Endothelial cell of umbilical vein (primary cell): ENCODE measurements at regions not wholly inside any gene's neighbourhood (a gene's known extent, or its start where the extent isn't known, plus 50 kb on each side); places are given as distances from the start of the nearest gene placed in this dataset.

Experiments used
- BruUV-seq: library from RNA; stranded (reverse); fragments of 400-500 nt; replicated peaks from 2 replicates; lab custom pipeline; 2021; lab: Mats Ljungman, UMichigan
- CTCF ChIA-PET: fragments of 300-600, 350-600 bp; sonication (Branson Sonifier 250); formaldehyde crosslinking; loops from one replicate; lab custom pipeline; 2021; ENCODE audit warnings: antibody characterized with exemption, inconsistent platforms; lab: Charles Lee
- POLR2A ChIA-PET: fragments of 300-600, 350-600 bp; sonication (Branson Sonifier 250); formaldehyde crosslinking; loops from one replicate; lab custom pipeline; 2021; ENCODE audit warnings: antibody characterized with exemption, inconsistent platforms; lab: Charles Lee
- DNase-seq: peaks from one replicate; pipeline ENCODE4 v3.0.0-alpha.2; 2011; ENCODE audit warnings: low read depth, low spot score
- FAIRE-seq: peaks from 2 replicates; lab custom pipeline; 2011; peaks lifted over from hg19 to GRCh38; lab: Jason Lieb, UNC
- H2AFZ ChIP-seq: 2 replicates; pipeline ENCODE4 v1.6.0; 2012; ENCODE audit warnings: low read depth, low read length, control low read depth, inconsistent platforms
- H3K27ac ChIP-seq: 2 replicates; pipeline ENCODE4 v1.5.1; 2011; ENCODE audit warnings: low read depth, mild to moderate bottlenecking, control low read depth, low read length, moderate library complexity; ENCODE audit not compliant: insufficient read depth
- H3K27me3 ChIP-seq, 2 experiments: 2 replicates each; pipeline versions ENCODE4 v1.6.0 to v1.6.1; 2011; ENCODE audit warnings: low read length in 2 of 2, mixed read lengths in 1 of 2; ENCODE audit not compliant: control insufficient read depth in 2 of 2, insufficient read depth in 2 of 2
- H3K36me3 ChIP-seq, 2 experiments: 2 replicates in 1 of 2; 3 replicates in 1 of 2; pipeline ENCODE4 v1.5.1; 2011; ENCODE audit warnings: low read length in 2 of 2, mild to moderate bottlenecking in 1 of 2, moderate library complexity in 1 of 2; ENCODE audit not compliant: control insufficient read depth in 2 of 2, insufficient read depth in 2 of 2; ENCODE audit errors: extremely low read depth in 1 of 2
- H3K4me1 ChIP-seq: 3 replicates; pipeline ENCODE4 v1.5.1; 2011; ENCODE audit warnings: mild to moderate bottlenecking, low read length; ENCODE audit not compliant: control insufficient read depth, insufficient read depth; ENCODE audit errors: extremely low read depth
- H3K4me2 ChIP-seq: 2 replicates; pipeline ENCODE4 v1.6.1; 2011; ENCODE audit warnings: low read length, control low read depth, mixed read lengths; ENCODE audit not compliant: insufficient read depth
- H3K4me3 ChIP-seq, 3 experiments: fragments of 200-600 bp in 1 of 3; sonication (generic), shearing (Covaris generic) in 1 of 3; replicated peaks in 1 of 3; 2 replicates each; pipeline ENCODE4 v1.5.1; 2011 to 2016; ENCODE audit warnings: control low read depth in 3 of 3, low read length in 3 of 3, mild to moderate bottlenecking in 2 of 3, inconsistent platforms in 1 of 3, low read depth in 1 of 3, moderate library complexity in 1 of 3; ENCODE audit not compliant: insufficient read depth in 1 of 3
- H3K79me2 ChIP-seq: 2 replicates; pipeline ENCODE4 v1.6.0; 2012; ENCODE audit warnings: low read length, inconsistent platforms; ENCODE audit not compliant: control insufficient read depth, insufficient read depth
- H3K9ac ChIP-seq: replicated peaks from 2 replicates; pipeline ENCODE3; 2011; ENCODE audit warnings: low read length, control low read depth; ENCODE audit not compliant: insufficient read depth; ENCODE audit errors: extremely low read depth
- H3K9me1 ChIP-seq: replicated peaks from 3 replicates; pipeline ENCODE4 v1.6.0; 2011; ENCODE audit warnings: mild to moderate bottlenecking, low read length; ENCODE audit not compliant: control insufficient read depth, insufficient read depth; ENCODE audit errors: extremely low read depth
- H3K9me3 ChIP-seq: replicated peaks from 2 replicates; pipeline ENCODE4 v1.5.1; 2012; ENCODE audit warnings: low read length, inconsistent platforms; ENCODE audit not compliant: control insufficient read depth, insufficient read depth
- H4K20me1 ChIP-seq: replicated peaks from 2 replicates; pipeline ENCODE3; 2011; ENCODE audit warnings: mild to moderate bottlenecking, low read length; ENCODE audit not compliant: control insufficient read depth, insufficient read depth; ENCODE audit errors: extremely low read depth
- CTCF ChIP-seq, 2 donors: IDR thresholded peaks; 1 replicate in 1 of 2; 2 replicates in 1 of 2; pipeline ENCODE4 v1.5.1; 2011; ENCODE audit warnings: low read length in 2 of 2, mild to moderate bottlenecking in 2 of 2, moderate library complexity in 2 of 2, control low read depth in 1 of 2, inconsistent platforms in 1 of 2, low read depth in 1 of 2; ENCODE audit not compliant: insufficient read depth in 1 of 2; ENCODE audit errors: extremely low read depth in 1 of 2
- EZH2 ChIP-seq: IDR thresholded peaks from 2 replicates; pipeline ENCODE4 v1.6.1; 2012; ENCODE audit warnings: borderline replicate concordance, low read depth, mild to moderate bottlenecking, moderate library complexity, low read length, inconsistent platforms; ENCODE audit not compliant: severe bottlenecking
- FOS ChIP-seq: IDR thresholded peaks from 2 replicates; pipeline ENCODE4 v1.6.1; 2011; ENCODE audit warnings: mild to moderate bottlenecking, low read length, moderate library complexity, borderline replicate concordance; ENCODE audit not compliant: insufficient read depth
- GATA2 ChIP-seq: IDR thresholded peaks from 2 replicates; pipeline ENCODE4 v1.7.0; 2011; ENCODE audit warnings: low read depth, mild to moderate bottlenecking, moderate library complexity, mixed read lengths, low read length; ENCODE audit not compliant: insufficient read length, insufficient read depth
- JUN ChIP-seq: IDR thresholded peaks from 2 replicates; pipeline ENCODE4 v1.6.1; 2011; ENCODE audit warnings: borderline replicate concordance, low read depth; ENCODE audit not compliant: insufficient read length, insufficient read depth
- MAX ChIP-seq: IDR thresholded peaks from 2 replicates; pipeline ENCODE4 v1.6.1; 2011; ENCODE audit not compliant: insufficient read depth, insufficient read length
- MYC ChIP-seq: IDR thresholded peaks from one replicate; pipeline ENCODE4 v1.6.1; 2011; ENCODE audit warnings: mild to moderate bottlenecking, low read depth, low read length
- POLR2A ChIP-seq: IDR thresholded peaks from 2 replicates; pipeline ENCODE4 v1.6.1; 2012; ENCODE audit warnings: low read depth, mild to moderate bottlenecking, control low read depth, low read length
- POLR2AphosphoS5 ChIP-seq: IDR thresholded peaks from 2 replicates; pipeline ENCODE4 v1.6.1; 2012; ENCODE audit warnings: low read depth, mild to moderate bottlenecking, control low read depth, low read length, moderate library complexity; ENCODE audit not compliant: insufficient read depth
- dilution Hi-C: fragments of 300-500 bp; cut with MboI; formaldehyde crosslinking; loops from one replicate; pipeline ENCODE4 v1.15.0; 2019; ENCODE audit warnings: low sequenced_read_pairs; ENCODE audit not compliant: extremely low pct_ligation_motif_present
- intact Hi-C: fragments of 100-400 bp; cut with micrococcal nuclease; formaldehyde crosslinking; loops from one replicate; pipeline ENCODE4 v1.10.0; 2022

- Histone ChIP-seq H4K20me1 (no peaks in the 10 kb centered on the region), H3K9me1 (no peaks in the 10 kb centered on the region), H3K4me1 (no peaks in the 10 kb centered on the region), H3K27me3 (no peaks in the 10 kb centered on the region), H3K79me2 (no peaks in the 10 kb centered on the region), H3K4me2 (no peak overlapping the region), H3K9ac (no peak overlapping the region), H3K36me3 (no peaks in the 10 kb centered on the region), H3K4me3 (no peak overlapping the region), H2AFZ (no peak overlapping the region), H3K9me3 (no peaks in the 10 kb centered on the region), H3K27ac (no peak overlapping the region)
- ChIA-PET CTCF (interaction anchor here (1.6 kb wide), 1 partner anchor 509 kb away, joined by 4 read pairs; no protein-coding TSS in a partner anchor), POLR2A (no interaction called here)
- intact Hi-C loops, result no loop called here
- no TSS peak for BruUV-seq
- TF ChIP-seq POLR2AphosphoS5, result no peak
- no peak for TF ChIP-seq POLR2A
- no peak for TF ChIP-seq EZH2
- no peak for TF ChIP-seq FOS
- TF ChIP-seq CTCF (IDR thresholded peaks at IDR 0.05; ENCODE audit: extremely low read depth in 1 of 2, insufficient read depth in 1 of 2, low read depth in 1 of 2, low read length in 2 of 2), result no peak
- TF ChIP-seq JUN, result no peak
- TF ChIP-seq GATA2, result no peak
- no peak for TF ChIP-seq MYC
- no peak for TF ChIP-seq MAX
- dilution Hi-C loops, result no loop called here
- no peak for FAIRE-seq
- DNase-seq, result no peak
These were observed 94.3 kb downstream of the EDN1 start for GRCh38 chr6:12384357-12384912.
